PC-9 (cell line): ENCODE measurements at regions not wholly inside any gene's neighbourhood (a gene's known extent, or its start where the extent isn't known, plus 50 kb on each side); places are given as distances from the start of the nearest gene placed in this dataset.
"Not testable (repeated sequence)": the region's sequence is repeated elsewhere in the genome, so short reads cannot be mapped to it uniquely, and the experiment has no call there.

Experiments used
- EZH2 ChIP-seq: fragments of 200-600 bp; sonication (generic); IDR thresholded peaks from 2 replicates; pipeline ENCODE4 v1.8.0; 2017; ENCODE audit warnings: antibody characterized with exemption, low read depth
- TF ChIP-seq, protein P1 (sequence below): fragments of 200-600 bp; sonication (generic); conservative IDR thresholded peaks from 2 replicates; pipeline ENCODE4 v1.6.1; 2017; ENCODE audit warnings: mixed run types, antibody characterized with exemption, mild to moderate bottlenecking, moderate library complexity

DNA sequence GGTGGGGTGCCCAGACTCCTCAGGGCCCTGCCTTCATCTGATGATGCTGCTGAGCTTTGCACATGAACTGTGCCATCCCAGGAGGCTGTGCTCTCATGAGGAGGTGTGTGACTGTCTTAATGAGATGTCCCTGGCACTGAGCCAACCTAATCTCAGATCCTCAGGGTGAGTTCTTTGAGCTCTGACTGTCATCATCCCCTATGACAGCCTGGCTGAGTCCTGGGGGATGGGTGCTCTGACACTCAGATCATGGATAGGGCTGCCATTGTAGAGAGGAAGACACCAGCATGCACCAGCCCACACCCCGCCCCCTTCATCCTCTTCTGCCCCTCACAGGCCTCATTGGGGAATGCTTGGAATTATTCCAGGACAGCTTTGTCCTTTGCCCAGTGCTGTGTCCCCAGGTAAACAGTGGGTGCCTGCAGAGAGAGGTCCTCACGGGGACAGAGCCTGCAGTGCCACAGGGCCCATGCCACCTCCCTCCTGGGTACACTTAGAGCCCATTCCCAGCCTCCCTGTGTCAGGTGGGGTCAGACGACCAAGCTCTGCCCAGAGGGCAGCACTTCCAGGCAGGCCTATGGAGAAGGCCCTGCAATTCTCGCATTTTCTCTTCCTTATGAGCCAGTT is 310.1 kb upstream of the SFSWAP start:
- not testable (repeated sequence) for TF ChIP-seq EZH2
- TF ChIP-seq, protein P1, sequence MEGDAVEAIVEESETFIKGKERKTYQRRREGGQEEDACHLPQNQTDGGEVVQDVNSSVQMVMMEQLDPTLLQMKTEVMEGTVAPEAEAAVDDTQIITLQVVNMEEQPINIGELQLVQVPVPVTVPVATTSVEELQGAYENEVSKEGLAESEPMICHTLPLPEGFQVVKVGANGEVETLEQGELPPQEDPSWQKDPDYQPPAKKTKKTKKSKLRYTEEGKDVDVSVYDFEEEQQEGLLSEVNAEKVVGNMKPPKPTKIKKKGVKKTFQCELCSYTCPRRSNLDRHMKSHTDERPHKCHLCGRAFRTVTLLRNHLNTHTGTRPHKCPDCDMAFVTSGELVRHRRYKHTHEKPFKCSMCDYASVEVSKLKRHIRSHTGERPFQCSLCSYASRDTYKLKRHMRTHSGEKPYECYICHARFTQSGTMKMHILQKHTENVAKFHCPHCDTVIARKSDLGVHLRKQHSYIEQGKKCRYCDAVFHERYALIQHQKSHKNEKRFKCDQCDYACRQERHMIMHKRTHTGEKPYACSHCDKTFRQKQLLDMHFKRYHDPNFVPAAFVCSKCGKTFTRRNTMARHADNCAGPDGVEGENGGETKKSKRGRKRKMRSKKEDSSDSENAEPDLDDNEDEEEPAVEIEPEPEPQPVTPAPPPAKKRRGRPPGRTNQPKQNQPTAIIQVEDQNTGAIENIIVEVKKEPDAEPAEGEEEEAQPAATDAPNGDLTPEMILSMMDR = not testable (repeated sequence)
